Spleen (tissue), 7 donors: ENCODE measurements at regions not wholly inside any gene's neighbourhood (a gene's known extent, or its start where the extent isn't known, plus 50 kb on each side); places are given as distances from the start of the nearest gene placed in this dataset.

Experiments
- CTCF ChIP-seq, 11 experiments: fragments of 200-600 bp in 7 of 11; fragments of 450-650 bp in 4 of 11; sonication (generic) in 4 of 11; IDR thresholded peaks in 8 of 11; conservative IDR thresholded peaks in 3 of 11; 1 replicate in 7 of 11; 2 replicates in 4 of 11; pipeline versions ENCODE4 v1.4.0 to v1.8.0; 2016 to 2021; ENCODE audit warnings: antibody characterized with exemption in 11 of 11, inconsistent platforms in 4 of 11, mild to moderate bottlenecking in 1 of 11
- POLR2A ChIP-seq, 3 donors: fragments of 450-650 bp; IDR thresholded peaks; one replicate each; pipeline ENCODE4 v1.5.1; 2017; ENCODE audit warnings: antibody characterized with exemption in 3 of 3, mild to moderate bottlenecking in 1 of 3
- POLR2AphosphoS5 ChIP-seq, 3 donors: sonication (generic); formaldehyde crosslinking; IDR thresholded peaks; one replicate each; pipeline ENCODE4 v1.5.1; 2017; ENCODE audit warnings: antibody characterized with exemption in 3 of 3
- donor health status: DM: no; HTN: no; CAD: no; lungs with moderate emphysema.
- donor health status: DM: no; HTN: no; CAD: no.
- donor health status: DM: no; HTN: no; CAD: no.

GRCh38 chr10:80927419-80928078 lies 389.8 kb downstream of the SH2D4B start:
- TF ChIP-seq CTCF (IDR thresholded peaks at IDR 0.05 in 8 of 11, conservative IDR thresholded peaks at IDR 0.05 in 3 of 11) (no peak), POLR2A (IDR thresholded peaks at IDR 0.05) (no peak), POLR2AphosphoS5 (IDR thresholded peaks at IDR 0.05) (no peak)
